GM23248 (cell line): ENCODE measurements at regions not wholly inside any gene's neighbourhood (a gene's known extent, or its start where the extent isn't known, plus 50 kb on each side); places are given as distances from the start of the nearest gene placed in this dataset.
"Not testable (repeated sequence)": the region's sequence is repeated elsewhere in the genome, so short reads cannot be mapped to it uniquely, and the experiment has no call there.

ENCODE experiments used
- DNase-seq: peaks from one replicate; pipeline ENCODE4 v3.0.0-alpha.2; 2015
- H2AFZ ChIP-seq: fragments of 200-600 bp; sonication (generic); 2 replicates; pipeline ENCODE4 v1.6.1; 2016; ENCODE audit warnings: antibody characterized with exemption
- H3F3A ChIP-seq: fragments of 200-600 bp; sonication (generic); 2 replicates; pipeline ENCODE4 v1.6.1; 2016; ENCODE audit warnings: mild to moderate bottlenecking, antibody characterized with exemption, mixed run types; ENCODE audit not compliant: insufficient read depth
- H3K27ac ChIP-seq: fragments of 200-600 bp; sonication (generic); 2 replicates; pipeline ENCODE4 v1.5.1; 2016; ENCODE audit warnings: mild to moderate bottlenecking
- H3K27me3 ChIP-seq: fragments of 200-600 bp; sonication (generic); replicated peaks from 2 replicates; pipeline ENCODE4 v1.6.1; 2016; ENCODE audit warnings: mild to moderate bottlenecking; ENCODE audit not compliant: insufficient read depth
- H3K36me3 ChIP-seq: fragments of 200-600 bp; sonication (generic); 2 replicates; pipeline ENCODE4 v1.6.1; 2016; ENCODE audit warnings: low read depth, mild to moderate bottlenecking
- H3K4me1 ChIP-seq: fragments of 200-600 bp; sonication (generic); 2 replicates; pipeline ENCODE4 v1.6.1; 2016; ENCODE audit warnings: mild to moderate bottlenecking; ENCODE audit not compliant: insufficient read depth
- H3K4me2 ChIP-seq: fragments of 200-600 bp; sonication (generic); one replicate; pipeline ENCODE4 v1.6.1; 2016; ENCODE audit warnings: mild to moderate bottlenecking; ENCODE audit not compliant: unreplicated experiment
- H3K4me3 ChIP-seq: fragments of 200-600 bp; sonication (generic); 2 replicates; pipeline ENCODE4 v1.5.1; 2016; ENCODE audit warnings: mild to moderate bottlenecking
- H3K79me2 ChIP-seq: fragments of 200-600 bp; sonication (generic); 2 replicates; pipeline ENCODE4 v1.6.1; 2016; ENCODE audit warnings: mild to moderate bottlenecking; ENCODE audit not compliant: insufficient read depth
- H3K9ac ChIP-seq: fragments of 200-600 bp; sonication (generic); 2 replicates; pipeline ENCODE4 v1.6.1; 2016; ENCODE audit warnings: mild to moderate bottlenecking
- H3K9me2 ChIP-seq: fragments of 200-600 bp; sonication (generic); 2 replicates; pipeline ENCODE4 v1.6.1; 2016; ENCODE audit warnings: mixed run types, mild to moderate bottlenecking, moderate library complexity; ENCODE audit not compliant: insufficient read depth
- H3K9me3 ChIP-seq: fragments of 200-600 bp; sonication (generic); one replicate; pipeline ENCODE4 v1.6.1; 2017; ENCODE audit warnings: low read depth
- H4K20me1 ChIP-seq: fragments of 200-600 bp; sonication (generic); 2 replicates; pipeline ENCODE4 v1.6.0; 2016; ENCODE audit not compliant: insufficient read depth
- EZH2 ChIP-seq: fragments of 200-600 bp; sonication (generic); IDR thresholded peaks from 2 replicates; pipeline ENCODE4 v1.6.1; 2018; ENCODE audit warnings: antibody characterized with exemption, mild to moderate bottlenecking; ENCODE audit not compliant: insufficient read depth, poor library complexity, severe bottlenecking
- EZH2phosphoT487 ChIP-seq: fragments of 200-600 bp; sonication (generic); IDR thresholded peaks from 2 replicates; pipeline ENCODE4 v1.6.1; 2018; ENCODE audit warnings: antibody characterized with exemption, moderate library complexity, mild to moderate bottlenecking, low read depth; ENCODE audit not compliant: insufficient read depth
- WGBS, 2 experiments: methylation state at CpG; one replicate each; pipeline ENCODE4 v1.1.6; 2015 to 2017; ENCODE audit warnings: low lambda C conversion rate in 2 of 2, low coverage in 1 of 2; ENCODE audit errors: missing lambda C conversion rate in 2 of 2; 5-methylcytosine and 5-hydroxymethylcytosine counted together
- in situ Hi-C: fragments of 300-500 bp; cut with MboI; formaldehyde crosslinking; loops from 2 replicates; pipeline ENCODE4 v1.15.0; 2020

DNA sequence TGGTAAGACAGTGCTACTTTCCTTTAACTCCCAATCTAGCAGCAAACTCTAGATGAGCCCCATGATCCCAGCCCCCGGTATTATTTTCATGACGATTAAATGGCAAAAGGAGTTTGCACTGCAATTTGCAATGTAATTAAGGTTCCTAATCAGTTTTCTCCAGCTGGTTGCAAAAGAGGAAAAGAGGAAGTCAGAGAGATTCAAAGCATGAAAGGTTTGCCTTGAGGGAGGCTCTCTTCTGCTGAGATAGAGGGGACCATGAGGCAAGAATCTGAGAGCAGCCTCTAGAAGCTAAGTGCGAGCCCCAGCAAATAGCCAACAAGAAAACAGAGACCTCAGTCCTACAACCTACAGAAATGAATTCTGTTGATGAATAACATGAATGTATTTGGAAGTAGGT lies 527.1 kb downstream of the UQCRFS1 start:
- H3K9me2 ChIP-seq = no peaks in the 10 kb centered on the region
- in situ Hi-C loops = no loop called here
- 55 to 75% methylated on average over 3 of the region's 3 CpGs for WGBS, 2 experiments
- no peaks in the 10 kb centered on the region for H3K36me3 ChIP-seq
- TF ChIP-seq EZH2phosphoT487 (no peak), EZH2 (no peak)
- no peak for DNase-seq
- no peaks in the 10 kb centered on the region for H3K9me3 ChIP-seq
- no peaks in the 10 kb centered on the region for H4K20me1 ChIP-seq
- no peak overlapping the region for H3K4me3 ChIP-seq
- H3K79me2 ChIP-seq = no peaks in the 10 kb centered on the region
- 0 out of 2 replicates have a peak, but pooled peaks cover 5% of the 10 kb centered on the region for H3K27me3 ChIP-seq
- no peak overlapping the region for H3K4me2 ChIP-seq
- no peak overlapping the region for H3K27ac ChIP-seq
- no peaks in the 10 kb centered on the region for H3K4me1 ChIP-seq
- no peak overlapping the region for H2AFZ ChIP-seq
- H3F3A ChIP-seq = no peaks in the 10 kb centered on the region
- no peak overlapping the region for H3K9ac ChIP-seq

DNA sequence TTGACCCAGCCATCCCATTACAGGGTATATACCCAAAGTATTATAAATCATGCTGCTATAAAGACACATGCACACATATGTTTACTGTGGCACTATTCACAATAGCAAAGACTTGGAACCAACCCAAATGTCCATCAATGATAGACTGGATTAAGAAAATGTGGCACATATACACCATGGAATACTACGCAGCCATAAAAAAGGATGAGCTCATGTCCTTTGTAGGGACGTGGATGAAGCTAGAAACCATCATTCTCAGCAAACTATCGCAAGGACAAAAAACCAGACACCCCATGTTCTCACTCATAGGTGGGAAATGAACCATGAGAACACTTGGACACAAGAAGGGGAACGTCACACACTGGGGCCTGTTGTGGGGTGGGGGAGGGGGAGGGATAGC lies 527.9 kb downstream of the UQCRFS1 start:
- H3K4me2 ChIP-seq, H2AFZ ChIP-seq, in situ Hi-C loops, H3K27me3 ChIP-seq, H3F3A ChIP-seq, H3K4me3 ChIP-seq, H3K9me3 ChIP-seq, H3K9me2 ChIP-seq, DNase-seq, H3K79me2 ChIP-seq, H3K4me1 ChIP-seq, H3K9ac ChIP-seq, H3K36me3 ChIP-seq, H4K20me1 ChIP-seq, H3K27ac ChIP-seq: not testable (repeated sequence)
- WGBS, 2 experiments = 39 to 49% methylated on average over 4 of the region's 4 CpGs

DNA sequence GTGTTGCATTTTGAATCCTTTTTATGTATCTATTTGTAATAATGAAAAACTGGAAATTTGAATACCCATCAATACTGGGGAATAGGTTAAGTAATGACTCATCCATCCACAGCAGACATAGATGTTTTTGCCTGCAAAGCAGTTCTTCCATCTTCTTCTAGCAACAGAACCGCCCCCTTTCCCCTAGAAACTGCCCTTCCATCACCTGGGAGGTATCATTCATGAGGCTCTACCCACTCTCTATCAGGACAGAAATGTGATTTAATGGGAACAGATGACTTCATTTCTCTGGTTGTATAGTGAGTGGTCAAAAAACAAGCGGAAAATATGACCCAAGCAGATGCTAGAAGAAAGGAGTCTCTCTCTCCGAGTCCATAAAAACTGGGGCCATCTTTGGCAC lies 532.8 kb downstream of the UQCRFS1 start:
- Histone ChIP-seq H3K79me2 (no peaks in the 10 kb centered on the region), H3K27me3 (0 out of 2 replicates have a peak, but pooled peaks cover 5% of the 10 kb centered on the region), H3K9me2 (no peaks in the 10 kb centered on the region), H3K36me3 (no peaks in the 10 kb centered on the region), H3K27ac (no peak overlapping the region), H3K4me2 (no peak overlapping the region), H3K9ac (no peak overlapping the region), H3K9me3 (no peaks in the 10 kb centered on the region), H3F3A (no peaks in the 10 kb centered on the region), H4K20me1 (no peaks in the 10 kb centered on the region), H2AFZ (no peak overlapping the region), H3K4me1 (no peaks in the 10 kb centered on the region), H3K4me3 (no peak overlapping the region)
- no peak for TF ChIP-seq EZH2phosphoT487
- TF ChIP-seq EZH2 = no peak
- in situ Hi-C loops = no loop called here
- no peak for DNase-seq
- WGBS, 2 experiments = 33 to 42% methylated on average over 3 of the region's 3 CpGs

DNA sequence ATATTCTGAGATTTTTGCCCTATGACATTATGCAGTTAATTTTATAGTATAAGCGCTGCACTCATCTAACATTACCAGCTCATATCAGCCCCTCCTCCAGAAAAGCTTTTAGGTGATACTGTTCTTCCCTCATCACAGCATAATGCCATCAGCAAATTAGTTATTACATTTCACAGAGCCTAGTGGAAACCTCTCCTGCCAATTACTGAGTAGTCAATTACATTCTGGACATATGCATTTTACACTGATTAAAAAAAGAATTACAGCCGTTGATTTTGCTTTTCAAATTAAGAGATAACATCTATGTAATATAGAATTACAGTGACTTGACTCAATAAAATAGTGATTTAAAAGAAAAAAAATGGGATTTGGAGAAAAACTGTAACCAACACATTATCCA lies 542.1 kb downstream of the UQCRFS1 start:
- in situ Hi-C loops = no loop called here
- H3K4me3 ChIP-seq = no peak overlapping the region
- WGBS, 2 experiments = 33% methylated on average over 2 of the region's 2 CpGs
- H3K9ac ChIP-seq = no peak overlapping the region
- H3K4me1 ChIP-seq = no peaks in the 10 kb centered on the region
- no peak overlapping the region for H2AFZ ChIP-seq
- H4K20me1 ChIP-seq = no peaks in the 10 kb centered on the region
- H3K9me3 ChIP-seq = no peaks in the 10 kb centered on the region
- H3K27me3 ChIP-seq = no peaks in the 10 kb centered on the region
- no peaks in the 10 kb centered on the region for H3K9me2 ChIP-seq
- H3K27ac ChIP-seq = no peak overlapping the region
- no peaks in the 10 kb centered on the region for H3K36me3 ChIP-seq
- DNase-seq = no peak
- no peak overlapping the region for H3K4me2 ChIP-seq
- no peaks in the 10 kb centered on the region for H3F3A ChIP-seq
- TF ChIP-seq EZH2phosphoT487 (no peak), EZH2 (no peak)
- H3K79me2 ChIP-seq = no peaks in the 10 kb centered on the region

DNA sequence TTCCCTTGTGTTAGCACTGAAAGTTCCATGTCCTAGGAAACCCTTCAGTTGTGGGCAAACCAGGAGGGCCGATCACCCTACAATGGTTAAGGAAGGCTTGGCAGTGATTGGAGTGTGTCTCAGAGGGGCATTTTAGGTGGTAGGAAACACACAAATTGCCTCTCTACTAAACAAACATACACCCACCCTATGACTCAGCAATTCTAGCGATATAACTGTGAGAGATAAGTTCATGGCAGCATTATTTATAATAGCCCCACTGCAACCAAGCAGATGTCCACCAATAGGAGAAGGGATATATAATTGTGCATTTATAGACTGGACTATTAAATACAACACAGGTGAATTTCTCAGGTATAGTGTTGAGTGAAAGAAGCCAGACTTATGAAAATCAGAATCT lies 543.1 kb downstream of the UQCRFS1 start:
- Histone ChIP-seq H3K9me2 (no peaks in the 10 kb centered on the region), H3K36me3 (no peaks in the 10 kb centered on the region), H3K27me3 (no peaks in the 10 kb centered on the region; the same call in 1 of the 2 replicates), H3K4me2 (no peak overlapping the region), H3K79me2 (no peaks in the 10 kb centered on the region), H3K9me3 (no peaks in the 10 kb centered on the region), H3K27ac (no peak overlapping the region), H3F3A (no peaks in the 10 kb centered on the region), H2AFZ (no peak overlapping the region), H3K4me3 (no peak overlapping the region), H3K9ac (no peak overlapping the region), H4K20me1 (no peaks in the 10 kb centered on the region), H3K4me1 (no peaks in the 10 kb centered on the region)
- DNase-seq = no peak
- in situ Hi-C loops = no loop called here
- WGBS, 2 experiments = 20 to 21% methylated on average over 2 of the region's 2 CpGs
- TF ChIP-seq EZH2phosphoT487 = no peak
